ENCODE measurements at regions not wholly inside any gene's neighbourhood (a gene's known extent, or its start where the extent isn't known, plus 50 kb on each side); places are given as distances from the start of the nearest gene placed in this dataset.

- TF ChIP-seq ZNF70 (CRISPR knock-in tag; IDR thresholded peaks at IDR 0.05) (no peak), ZNF565 (CRISPR knock-in tag; conservative IDR thresholded peaks at IDR 0.05; ENCODE audit: low read depth) (no peak)
Measured at GRCh38 chr2:2742726-2743125, 411.7 kb upstream of the MYT1L start.

Measured in SK-N-SH treated with all-trans-retinoic acid at 6 μM for 48 hours (cell line).